H1 (cell line): ENCODE measurements at regions not wholly inside any gene's neighbourhood (a gene's known extent, or its start where the extent isn't known, plus 50 kb on each side); places are given as distances from the start of the nearest gene placed in this dataset.

Experiments used
- CTBP2 ChIP-seq: IDR thresholded peaks from 2 replicates; pipeline ENCODE4 v1.7.0; 2011; ENCODE audit warnings: borderline replicate concordance, mild to moderate bottlenecking, moderate library complexity, mixed read lengths, low read length; ENCODE audit not compliant: insufficient read depth, insufficient read length
- CTCF ChIP-seq, 3 experiments: IDR thresholded peaks; 1 replicate in 2 of 3; 2 replicates in 1 of 3; pipeline versions ENCODE4 v1.5.1 to v1.6.1; 2011; ENCODE audit warnings: low read length in 3 of 3, mild to moderate bottlenecking in 3 of 3, inconsistent platforms in 2 of 3, low read depth in 1 of 3, moderate library complexity in 1 of 3; ENCODE audit not compliant: insufficient read depth in 1 of 3; ENCODE audit errors: control extremely low read depth in 1 of 3
- EP300 ChIP-seq, 2 experiments: IDR thresholded peaks; 1 replicate in 1 of 2; 2 replicates in 1 of 2; pipeline ENCODE4 v1.6.1; 2011 to 2012; ENCODE audit warnings: low read depth in 2 of 2, low read length in 2 of 2, mild to moderate bottlenecking in 2 of 2, borderline replicate concordance in 1 of 2, inconsistent platforms in 1 of 2, moderate library complexity in 1 of 2
- EZH2 ChIP-seq: fragments of 200-600 bp; sonication (generic); IDR thresholded peaks from 2 replicates; pipeline ENCODE4 v1.7.1; 2012; ENCODE audit warnings: low read depth, mild to moderate bottlenecking, moderate library complexity, low read length, inconsistent platforms; ENCODE audit not compliant: severe bottlenecking
- POLR2A ChIP-seq, 2 experiments: IDR thresholded peaks; 1 replicate in 1 of 2; 2 replicates in 1 of 2; pipeline ENCODE4 v1.6.1; 2011; ENCODE audit warnings: low read depth in 2 of 2, low read length in 2 of 2, mild to moderate bottlenecking in 2 of 2; ENCODE audit errors: control extremely low read depth in 1 of 2
- POLR2AphosphoS5 ChIP-seq: IDR thresholded peaks from 2 replicates; pipeline ENCODE4 v1.6.1; 2011; ENCODE audit warnings: low read depth, low read length
- TEAD4 ChIP-seq: IDR thresholded peaks from 2 replicates; pipeline ENCODE4 v1.6.1; 2012; ENCODE audit warnings: low read depth, low read length, inconsistent platforms, mixed read lengths

GRCh38 chr1:193940176-193940575, 753.8 kb upstream of the B3GALT2 start:
- TF ChIP-seq CTCF (IDR thresholded peaks at IDR 0.05; ENCODE audit: control extremely low read depth in 1 of 3, insufficient read depth in 1 of 3, low read depth in 1 of 3, low read length in 3 of 3) (no peak), POLR2AphosphoS5 (no peak), POLR2A (IDR thresholded peaks at IDR 0.05; ENCODE audit: control extremely low read depth in 1 of 2, low read depth in 2 of 2, low read length in 2 of 2) (no peak), TEAD4 (no peak), CTBP2 (no peak), EZH2 (no peak), EP300 (IDR thresholded peaks at IDR 0.05; ENCODE audit: borderline replicate concordance in 1 of 2, low read depth in 2 of 2, low read length in 2 of 2) (no peak)
